ENCODE measurements at regions not wholly inside any gene's neighbourhood (a gene's known extent, or its start where the extent isn't known, plus 50 kb on each side); places are given as distances from the start of the nearest gene placed in this dataset.

DNA sequence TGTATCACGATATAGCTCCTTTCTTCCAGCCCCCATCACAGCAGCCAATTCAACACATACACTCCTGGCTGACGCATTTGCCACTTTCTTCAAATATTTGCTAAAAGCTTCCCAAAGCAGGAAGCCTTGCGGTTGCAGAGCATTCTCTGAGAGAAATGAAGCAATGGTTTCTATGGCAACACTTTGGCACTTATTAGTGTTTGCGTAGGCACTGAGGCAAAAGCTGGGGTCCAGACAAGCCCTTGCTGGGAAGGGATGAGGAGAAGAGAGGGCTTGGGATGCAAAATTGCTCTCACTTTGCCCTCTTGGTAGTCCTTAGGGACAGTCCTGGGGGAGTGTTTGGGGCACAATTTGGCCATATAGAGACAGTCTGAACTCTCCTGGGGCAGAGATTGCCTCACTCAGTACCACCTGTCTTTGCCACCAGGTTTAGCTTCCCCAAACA is 55.0 kb upstream of the PAK3 start:
- ATAC-seq (no peak), DNase-seq (ENCODE audit: low read depth, low spot score) (no peak)
- H3K36me3 ChIP-seq (ENCODE audit: control insufficient read depth, insufficient read depth, low read length), result no peaks in the 10 kb centered on the region
- no peaks in the 10 kb centered on the region for H3K9me3 ChIP-seq (ENCODE audit: control insufficient read depth, insufficient read depth, low read depth, low read length)
- in situ Hi-C loops (cut with HindIII; ENCODE audit: low pct_unique_long_range_greater_than_20kb, low sequenced_read_pairs) (no loop called here), intact Hi-C loops (cut with micrococcal nuclease; ENCODE audit: unreplicated experiment) (no loop called here)
- ChIA-PET POLR2A (no interaction called here), CTCF (no interaction called here)
- TF ChIP-seq, protein P1, sequence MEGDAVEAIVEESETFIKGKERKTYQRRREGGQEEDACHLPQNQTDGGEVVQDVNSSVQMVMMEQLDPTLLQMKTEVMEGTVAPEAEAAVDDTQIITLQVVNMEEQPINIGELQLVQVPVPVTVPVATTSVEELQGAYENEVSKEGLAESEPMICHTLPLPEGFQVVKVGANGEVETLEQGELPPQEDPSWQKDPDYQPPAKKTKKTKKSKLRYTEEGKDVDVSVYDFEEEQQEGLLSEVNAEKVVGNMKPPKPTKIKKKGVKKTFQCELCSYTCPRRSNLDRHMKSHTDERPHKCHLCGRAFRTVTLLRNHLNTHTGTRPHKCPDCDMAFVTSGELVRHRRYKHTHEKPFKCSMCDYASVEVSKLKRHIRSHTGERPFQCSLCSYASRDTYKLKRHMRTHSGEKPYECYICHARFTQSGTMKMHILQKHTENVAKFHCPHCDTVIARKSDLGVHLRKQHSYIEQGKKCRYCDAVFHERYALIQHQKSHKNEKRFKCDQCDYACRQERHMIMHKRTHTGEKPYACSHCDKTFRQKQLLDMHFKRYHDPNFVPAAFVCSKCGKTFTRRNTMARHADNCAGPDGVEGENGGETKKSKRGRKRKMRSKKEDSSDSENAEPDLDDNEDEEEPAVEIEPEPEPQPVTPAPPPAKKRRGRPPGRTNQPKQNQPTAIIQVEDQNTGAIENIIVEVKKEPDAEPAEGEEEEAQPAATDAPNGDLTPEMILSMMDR (IDR thresholded peaks at IDR 0.05), result no peak
- TF ChIP-seq POLR2AphosphoS5 (IDR thresholded peaks at IDR 0.05; ENCODE audit: low read depth, low read length), result no peak
- no peak for TF ChIP-seq TCF7L2 (IDR thresholded peaks at IDR 0.05; ENCODE audit: low read depth, low read length)
- no peak for TF ChIP-seq SIN3A (IDR thresholded peaks at IDR 0.05; ENCODE audit: borderline replicate concordance, insufficient read depth, low read depth, low read length)
- TF ChIP-seq REST (IDR thresholded peaks at IDR 0.05; ENCODE audit: insufficient read depth in 1 of 2, low read depth in 2 of 2, low read length in 1 of 2), result no peak
- no peaks in the 10 kb centered on the region for H3K27me3 ChIP-seq (ENCODE audit: control insufficient read depth, insufficient read depth, low read length)
- H3K4me1 ChIP-seq (ENCODE audit: control insufficient read depth, insufficient read depth, low read length), result no peaks in the 10 kb centered on the region
- no peak overlapping the region for H3K27ac ChIP-seq (ENCODE audit: low read length)
- H3K4me3 ChIP-seq (ENCODE audit: low read depth in 2 of 2, low read length in 2 of 2), result no peak overlapping the region
- no TSS peak for BruUV-seq (replicated peaks)

- no peak overlapping the region for H3K4me3 ChIP-seq (ENCODE audit: low read depth in 2 of 2, low read length in 2 of 2)
- DNase-seq (ENCODE audit: low read depth, low spot score) (no peak), ATAC-seq (no peak)
- H3K36me3 ChIP-seq (ENCODE audit: control insufficient read depth, insufficient read depth, low read length), result no peaks in the 10 kb centered on the region
- intact Hi-C loops (cut with micrococcal nuclease; ENCODE audit: unreplicated experiment) (no loop called here), in situ Hi-C loops (cut with HindIII; ENCODE audit: low pct_unique_long_range_greater_than_20kb, low sequenced_read_pairs) (no loop called here)
- POLR2A ChIA-PET, result no interaction called here
- H3K27me3 ChIP-seq (ENCODE audit: control insufficient read depth, insufficient read depth, low read length), result no peaks in the 10 kb centered on the region
- no peak overlapping the region for H3K27ac ChIP-seq (ENCODE audit: low read length)
- CTCF ChIA-PET, result no interaction called here
- H3K9me3 ChIP-seq (ENCODE audit: control insufficient read depth, insufficient read depth, low read depth, low read length), result no peaks in the 10 kb centered on the region
- TF ChIP-seq SIN3A (IDR thresholded peaks at IDR 0.05; ENCODE audit: borderline replicate concordance, insufficient read depth, low read depth, low read length), result no peak
- no peak for TF ChIP-seq POLR2AphosphoS5 (IDR thresholded peaks at IDR 0.05; ENCODE audit: low read depth, low read length)
- TF ChIP-seq, protein P1 (IDR thresholded peaks at IDR 0.05), result no peak
- no peak for TF ChIP-seq REST (IDR thresholded peaks at IDR 0.05; ENCODE audit: insufficient read depth in 1 of 2, low read depth in 2 of 2, low read length in 1 of 2)
- no peak for TF ChIP-seq TCF7L2 (IDR thresholded peaks at IDR 0.05; ENCODE audit: low read depth, low read length)
- no peaks in the 10 kb centered on the region for H3K4me1 ChIP-seq (ENCODE audit: control insufficient read depth, insufficient read depth, low read length)
- BruUV-seq (replicated peaks), result no TSS peak
Measured at GRCh38 chrX:111040377-111041017, 55.5 kb upstream of the PAK3 start.

All from Panc1 (cell line).